Liver (tissue), 8 donors: ENCODE measurements at regions not wholly inside any gene's neighbourhood (a gene's known extent, or its start where the extent isn't known, plus 50 kb on each side); places are given as distances from the start of the nearest gene placed in this dataset.

ENCODE experiments used
- DNase-seq: peaks from one replicate; pipeline ENCODE4 v3.0.0-alpha.2; 2017; ENCODE audit warnings: low spot score
- H3K27ac ChIP-seq, 2 donors: one replicate each; pipeline ENCODE4 v1.7.0; 2013; ENCODE audit warnings: inconsistent platforms in 2 of 2, low read length in 2 of 2, control low read depth in 1 of 2, low read depth in 1 of 2, mild to moderate bottlenecking in 1 of 2
- H3K27me3 ChIP-seq, 4 donors: one replicate each; pipeline versions ENCODE4 v1.6.1 to v1.7.0; 2013; ENCODE audit warnings: low read length in 3 of 4, inconsistent platforms in 1 of 4, mild to moderate bottlenecking in 1 of 4, moderate library complexity in 1 of 4; ENCODE audit not compliant: control insufficient read depth in 4 of 4, insufficient read depth in 4 of 4
- H3K36me3 ChIP-seq, 4 donors: one replicate each; pipeline versions ENCODE4 v1.6.1 to v1.7.0; 2013; ENCODE audit warnings: low read length in 3 of 4, mild to moderate bottlenecking in 3 of 4, low read depth in 1 of 4, moderate library complexity in 1 of 4; ENCODE audit not compliant: control insufficient read depth in 4 of 4, insufficient read depth in 3 of 4
- H3K4me1 ChIP-seq, 4 donors: one replicate each; pipeline versions ENCODE4 v1.6.1 to v1.7.0; 2013; ENCODE audit warnings: low read length in 3 of 4, mild to moderate bottlenecking in 3 of 4, moderate library complexity in 1 of 4; ENCODE audit not compliant: control insufficient read depth in 4 of 4, insufficient read depth in 4 of 4
- H3K4me3 ChIP-seq, 3 donors: one replicate each; pipeline versions ENCODE4 v1.6.1 to v1.7.0; 2013; ENCODE audit warnings: low read length in 3 of 3, control low read depth in 1 of 3, low read depth in 1 of 3, mild to moderate bottlenecking in 1 of 3
- H3K9ac ChIP-seq, 2 donors: one replicate each; pipeline ENCODE4 v1.7.0; 2013; ENCODE audit warnings: low read length in 2 of 2, mild to moderate bottlenecking in 2 of 2, moderate library complexity in 2 of 2, control low read depth in 1 of 2, low read depth in 1 of 2
- H3K9me3 ChIP-seq, 4 donors: one replicate each; pipeline versions ENCODE4 v1.6.1 to v1.7.0; 2013; ENCODE audit warnings: low read length in 3 of 4; ENCODE audit not compliant: control insufficient read depth in 4 of 4
- EGR1 ChIP-seq, 2 donors: IDR thresholded peaks; 2 replicates each; pipeline ENCODE4 v1.6.1; 2016 to 2018; ENCODE audit warnings: antibody characterized with exemption in 2 of 2, low read depth in 2 of 2
- FOXA1 ChIP-seq: IDR thresholded peaks from 2 replicates; pipeline ENCODE4 v1.6.1; 2016; ENCODE audit warnings: antibody characterized with exemption
- FOXA2 ChIP-seq: IDR thresholded peaks from 2 replicates; pipeline ENCODE4 v1.6.1; 2016; ENCODE audit warnings: antibody characterized with exemption
- GABPA ChIP-seq, 2 donors: IDR thresholded peaks in 1 of 2; conservative IDR thresholded peaks in 1 of 2; 2 replicates each; pipeline ENCODE4 v1.6.1; 2016; ENCODE audit warnings: antibody characterized with exemption in 2 of 2, mild to moderate bottlenecking in 1 of 2, moderate library complexity in 1 of 2
- HNF4A ChIP-seq, 2 donors: conservative IDR thresholded peaks; 2 replicates each; pipeline ENCODE4 v1.6.1; 2016; ENCODE audit warnings: antibody characterized with exemption in 2 of 2, mild to moderate bottlenecking in 2 of 2
- HNF4G ChIP-seq: IDR thresholded peaks from 2 replicates; pipeline ENCODE4 v1.6.1; 2016; ENCODE audit warnings: antibody characterized with exemption
- JUND ChIP-seq, 2 donors: IDR thresholded peaks; 2 replicates each; pipeline ENCODE4 v1.6.1; 2016; ENCODE audit warnings: antibody characterized with exemption in 2 of 2
- NR2F2 ChIP-seq: IDR thresholded peaks from 2 replicates; pipeline ENCODE4 v1.6.1; 2016; ENCODE audit warnings: antibody characterized with exemption
- RAD21 ChIP-seq, 2 donors: IDR thresholded peaks; 2 replicates each; pipeline ENCODE4 v1.6.1; 2016; ENCODE audit warnings: antibody characterized with exemption in 2 of 2, mild to moderate bottlenecking in 2 of 2
- RXRA ChIP-seq, 2 donors: IDR thresholded peaks; 2 replicates each; pipeline ENCODE4 v1.6.1; 2017 to 2018; ENCODE audit warnings: antibody characterized with exemption in 2 of 2, mild to moderate bottlenecking in 1 of 2
- SP1 ChIP-seq: IDR thresholded peaks from 2 replicates; pipeline ENCODE4 v1.6.1; 2018; ENCODE audit warnings: antibody characterized with exemption, mild to moderate bottlenecking
- TAF1 ChIP-seq: conservative IDR thresholded peaks from 2 replicates; pipeline ENCODE4 v1.6.1; 2016; ENCODE audit warnings: antibody characterized with exemption, mild to moderate bottlenecking
- YY1 ChIP-seq: IDR thresholded peaks from 2 replicates; pipeline ENCODE4 v1.6.1; 2016; ENCODE audit warnings: antibody characterized with exemption, mild to moderate bottlenecking
- WGBS: extraction: QIAGEN DNeasy Blood & Tissue Kit; methylation state at CpG from one replicate; pipeline ENCODE4 v1.1.7; 2013; 5-methylcytosine and 5-hydroxymethylcytosine counted together
- TF ChIP-seq, protein P1 (sequence below): IDR thresholded peaks from 2 replicates; pipeline ENCODE4 v1.6.1; 2016; ENCODE audit warnings: antibody characterized with exemption
- TF ChIP-seq, protein P2 (sequence below): IDR thresholded peaks from 2 replicates; pipeline ENCODE4 v1.6.1; 2016; ENCODE audit warnings: antibody characterized with exemption
- TF ChIP-seq, protein P3 (sequence below): fragments of 150-350 bp; IDR thresholded peaks from 2 replicates; pipeline ENCODE4 v1.5.1; 2017; ENCODE audit warnings: improper control_type of control experiment, low read depth, low read length; ENCODE audit not compliant: missing input control
- TF ChIP-seq, protein P4 (sequence below): IDR thresholded peaks from 2 replicates; pipeline ENCODE4 v1.6.1; 2016; ENCODE audit warnings: antibody characterized with exemption
- TF ChIP-seq, protein P5 (sequence below): IDR thresholded peaks from 2 replicates; pipeline ENCODE4 v1.6.1; 2016; ENCODE audit warnings: antibody characterized with exemption, mild to moderate bottlenecking
- donor health status: healthy.
- donor health status: healthy.
- donor health status: healthy.
- donor health status: healthy.
- donor health status: healthy.

DNA sequence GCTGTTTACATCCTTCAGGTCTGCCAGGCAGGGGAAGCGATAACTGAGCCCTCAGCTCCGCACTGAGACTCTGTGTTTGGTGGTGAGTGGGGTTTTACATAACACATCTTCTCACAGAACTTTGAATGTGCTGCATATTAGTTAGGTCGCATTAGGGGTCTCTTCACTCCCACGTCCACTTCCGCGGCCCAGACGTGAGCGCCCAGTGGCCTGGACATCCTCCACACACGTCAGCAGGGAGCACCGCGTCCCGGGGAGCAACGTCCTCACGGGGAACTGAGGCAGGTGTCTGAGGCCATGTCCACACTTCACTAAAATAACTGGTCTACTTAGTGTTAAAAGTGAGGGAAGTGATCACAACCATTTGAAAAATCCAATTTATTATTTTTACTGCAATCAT lies 100.4 kb upstream of the SATB2 start:
- Histone ChIP-seq H3K27ac (no peak overlapping the region), H3K4me1 (no peaks in the 10 kb centered on the region), H3K9ac (no peak overlapping the region), H3K9me3 (no peaks in the 10 kb centered on the region), H3K4me3 (no peak overlapping the region), H3K36me3 (no peaks in the 10 kb centered on the region), H3K27me3 (no peaks in the 10 kb centered on the region)
- DNase-seq = no peak
- TF ChIP-seq NR2F2 (no peak), EGR1 (IDR thresholded peaks at IDR 0.05; ENCODE audit: low read depth in 2 of 2) (no peak), RAD21 (IDR thresholded peaks at IDR 0.05) (no peak), RXRA (IDR thresholded peaks at IDR 0.05) (no peak), FOXA1 (no peak), JUND (IDR thresholded peaks at IDR 0.05) (no peak), FOXA2 (no peak), HNF4A (conservative IDR thresholded peaks at IDR 0.05) (no peak), GABPA (IDR thresholded peaks at IDR 0.05 in 1 of 2, conservative IDR thresholded peaks at IDR 0.05 in 1 of 2) (no peak), TAF1 (no peak), SP1 (no peak), YY1 (no peak), HNF4G (no peak)
- TF ChIP-seq, protein P1, sequence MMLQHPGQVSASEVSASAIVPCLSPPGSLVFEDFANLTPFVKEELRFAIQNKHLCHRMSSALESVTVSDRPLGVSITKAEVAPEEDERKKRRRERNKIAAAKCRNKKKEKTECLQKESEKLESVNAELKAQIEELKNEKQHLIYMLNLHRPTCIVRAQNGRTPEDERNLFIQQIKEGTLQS = no peak
- TF ChIP-seq, protein P2, sequence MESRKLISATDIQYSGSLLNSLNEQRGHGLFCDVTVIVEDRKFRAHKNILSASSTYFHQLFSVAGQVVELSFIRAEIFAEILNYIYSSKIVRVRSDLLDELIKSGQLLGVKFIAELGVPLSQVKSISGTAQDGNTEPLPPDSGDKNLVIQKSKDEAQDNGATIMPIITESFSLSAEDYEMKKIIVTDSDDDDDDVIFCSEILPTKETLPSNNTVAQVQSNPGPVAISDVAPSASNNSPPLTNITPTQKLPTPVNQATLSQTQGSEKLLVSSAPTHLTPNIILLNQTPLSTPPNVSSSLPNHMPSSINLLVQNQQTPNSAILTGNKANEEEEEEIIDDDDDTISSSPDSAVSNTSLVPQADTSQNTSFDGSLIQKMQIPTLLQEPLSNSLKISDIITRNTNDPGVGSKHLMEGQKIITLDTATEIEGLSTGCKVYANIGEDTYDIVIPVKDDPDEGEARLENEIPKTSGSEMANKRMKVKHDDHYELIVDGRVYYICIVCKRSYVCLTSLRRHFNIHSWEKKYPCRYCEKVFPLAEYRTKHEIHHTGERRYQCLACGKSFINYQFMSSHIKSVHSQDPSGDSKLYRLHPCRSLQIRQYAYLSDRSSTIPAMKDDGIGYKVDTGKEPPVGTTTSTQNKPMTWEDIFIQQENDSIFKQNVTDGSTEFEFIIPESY = no peak
- TF ChIP-seq, protein P3, sequence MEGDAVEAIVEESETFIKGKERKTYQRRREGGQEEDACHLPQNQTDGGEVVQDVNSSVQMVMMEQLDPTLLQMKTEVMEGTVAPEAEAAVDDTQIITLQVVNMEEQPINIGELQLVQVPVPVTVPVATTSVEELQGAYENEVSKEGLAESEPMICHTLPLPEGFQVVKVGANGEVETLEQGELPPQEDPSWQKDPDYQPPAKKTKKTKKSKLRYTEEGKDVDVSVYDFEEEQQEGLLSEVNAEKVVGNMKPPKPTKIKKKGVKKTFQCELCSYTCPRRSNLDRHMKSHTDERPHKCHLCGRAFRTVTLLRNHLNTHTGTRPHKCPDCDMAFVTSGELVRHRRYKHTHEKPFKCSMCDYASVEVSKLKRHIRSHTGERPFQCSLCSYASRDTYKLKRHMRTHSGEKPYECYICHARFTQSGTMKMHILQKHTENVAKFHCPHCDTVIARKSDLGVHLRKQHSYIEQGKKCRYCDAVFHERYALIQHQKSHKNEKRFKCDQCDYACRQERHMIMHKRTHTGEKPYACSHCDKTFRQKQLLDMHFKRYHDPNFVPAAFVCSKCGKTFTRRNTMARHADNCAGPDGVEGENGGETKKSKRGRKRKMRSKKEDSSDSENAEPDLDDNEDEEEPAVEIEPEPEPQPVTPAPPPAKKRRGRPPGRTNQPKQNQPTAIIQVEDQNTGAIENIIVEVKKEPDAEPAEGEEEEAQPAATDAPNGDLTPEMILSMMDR = no peak
- TF ChIP-seq, protein P4, sequence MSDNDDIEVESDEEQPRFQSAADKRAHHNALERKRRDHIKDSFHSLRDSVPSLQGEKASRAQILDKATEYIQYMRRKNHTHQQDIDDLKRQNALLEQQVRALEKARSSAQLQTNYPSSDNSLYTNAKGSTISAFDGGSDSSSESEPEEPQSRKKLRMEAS = no peak
- TF ChIP-seq, protein P5, sequence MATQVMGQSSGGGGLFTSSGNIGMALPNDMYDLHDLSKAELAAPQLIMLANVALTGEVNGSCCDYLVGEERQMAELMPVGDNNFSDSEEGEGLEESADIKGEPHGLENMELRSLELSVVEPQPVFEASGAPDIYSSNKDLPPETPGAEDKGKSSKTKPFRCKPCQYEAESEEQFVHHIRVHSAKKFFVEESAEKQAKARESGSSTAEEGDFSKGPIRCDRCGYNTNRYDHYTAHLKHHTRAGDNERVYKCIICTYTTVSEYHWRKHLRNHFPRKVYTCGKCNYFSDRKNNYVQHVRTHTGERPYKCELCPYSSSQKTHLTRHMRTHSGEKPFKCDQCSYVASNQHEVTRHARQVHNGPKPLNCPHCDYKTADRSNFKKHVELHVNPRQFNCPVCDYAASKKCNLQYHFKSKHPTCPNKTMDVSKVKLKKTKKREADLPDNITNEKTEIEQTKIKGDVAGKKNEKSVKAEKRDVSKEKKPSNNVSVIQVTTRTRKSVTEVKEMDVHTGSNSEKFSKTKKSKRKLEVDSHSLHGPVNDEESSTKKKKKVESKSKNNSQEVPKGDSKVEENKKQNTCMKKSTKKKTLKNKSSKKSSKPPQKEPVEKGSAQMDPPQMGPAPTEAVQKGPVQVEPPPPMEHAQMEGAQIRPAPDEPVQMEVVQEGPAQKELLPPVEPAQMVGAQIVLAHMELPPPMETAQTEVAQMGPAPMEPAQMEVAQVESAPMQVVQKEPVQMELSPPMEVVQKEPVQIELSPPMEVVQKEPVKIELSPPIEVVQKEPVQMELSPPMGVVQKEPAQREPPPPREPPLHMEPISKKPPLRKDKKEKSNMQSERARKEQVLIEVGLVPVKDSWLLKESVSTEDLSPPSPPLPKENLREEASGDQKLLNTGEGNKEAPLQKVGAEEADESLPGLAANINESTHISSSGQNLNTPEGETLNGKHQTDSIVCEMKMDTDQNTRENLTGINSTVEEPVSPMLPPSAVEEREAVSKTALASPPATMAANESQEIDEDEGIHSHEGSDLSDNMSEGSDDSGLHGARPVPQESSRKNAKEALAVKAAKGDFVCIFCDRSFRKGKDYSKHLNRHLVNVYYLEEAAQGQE = no peak
- 92% methylated on average over 14 of the region's 14 CpGs for WGBS
